OCI-LY1 (cell line): ENCODE measurements at regions not wholly inside any gene's neighbourhood (a gene's known extent, or its start where the extent isn't known, plus 50 kb on each side); places are given as distances from the start of the nearest gene placed in this dataset.

Experiments used
- EZH2 ChIP-seq: fragments of 200-600 bp; sonication (generic), shearing (Covaris generic); IDR thresholded peaks from 2 replicates; pipeline ENCODE4 v1.8.0; 2017; ENCODE audit warnings: borderline replicate concordance, mixed run types, mild to moderate bottlenecking, antibody characterized with exemption, low read length, moderate library complexity, mixed read lengths
- TF ChIP-seq, protein P1 (sequence below): fragments of 200-600 bp; sonication (generic), shearing (Covaris generic); IDR thresholded peaks from 2 replicates; pipeline ENCODE4 v1.5.1; 2017; ENCODE audit warnings: mild to moderate bottlenecking, antibody characterized with exemption, low read length, moderate library complexity, mixed read lengths

DNA sequence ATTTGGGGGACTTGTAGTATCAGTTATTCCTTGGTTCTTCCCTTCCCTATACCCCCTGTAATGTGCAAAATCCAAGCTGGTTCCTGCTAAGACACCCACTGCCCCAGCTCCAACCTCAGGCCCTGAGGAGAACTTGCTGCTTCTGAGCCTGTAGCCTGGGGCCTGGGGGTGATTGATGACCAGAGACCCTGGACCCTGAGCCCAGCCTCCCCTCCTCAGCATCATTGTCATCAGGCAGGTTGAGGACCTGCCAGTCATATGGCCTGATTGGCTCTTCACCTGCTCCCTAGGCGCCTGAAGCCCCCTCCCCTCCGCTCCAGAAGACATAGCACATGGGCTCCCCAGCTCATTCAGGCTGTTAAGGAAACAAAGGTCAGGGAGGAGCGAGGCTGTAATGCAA is 73.8 kb upstream of the YWHAQ start:
- TF ChIP-seq, protein P1, sequence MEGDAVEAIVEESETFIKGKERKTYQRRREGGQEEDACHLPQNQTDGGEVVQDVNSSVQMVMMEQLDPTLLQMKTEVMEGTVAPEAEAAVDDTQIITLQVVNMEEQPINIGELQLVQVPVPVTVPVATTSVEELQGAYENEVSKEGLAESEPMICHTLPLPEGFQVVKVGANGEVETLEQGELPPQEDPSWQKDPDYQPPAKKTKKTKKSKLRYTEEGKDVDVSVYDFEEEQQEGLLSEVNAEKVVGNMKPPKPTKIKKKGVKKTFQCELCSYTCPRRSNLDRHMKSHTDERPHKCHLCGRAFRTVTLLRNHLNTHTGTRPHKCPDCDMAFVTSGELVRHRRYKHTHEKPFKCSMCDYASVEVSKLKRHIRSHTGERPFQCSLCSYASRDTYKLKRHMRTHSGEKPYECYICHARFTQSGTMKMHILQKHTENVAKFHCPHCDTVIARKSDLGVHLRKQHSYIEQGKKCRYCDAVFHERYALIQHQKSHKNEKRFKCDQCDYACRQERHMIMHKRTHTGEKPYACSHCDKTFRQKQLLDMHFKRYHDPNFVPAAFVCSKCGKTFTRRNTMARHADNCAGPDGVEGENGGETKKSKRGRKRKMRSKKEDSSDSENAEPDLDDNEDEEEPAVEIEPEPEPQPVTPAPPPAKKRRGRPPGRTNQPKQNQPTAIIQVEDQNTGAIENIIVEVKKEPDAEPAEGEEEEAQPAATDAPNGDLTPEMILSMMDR, result no peak
- TF ChIP-seq EZH2, result no peak
